H1 (cell line): ENCODE measurements at regions not wholly inside any gene's neighbourhood (a gene's known extent, or its start where the extent isn't known, plus 50 kb on each side); places are given as distances from the start of the nearest gene placed in this dataset.

Experiments
- CTCF ChIA-PET: fragments of 300-600 bp; sonication (Branson Sonifier 250); formaldehyde crosslinking; loops from one replicate; lab custom pipeline; 2021; ENCODE audit not compliant: partially characterized antibody; lab: Charles Lee
- POLR2A ChIA-PET: fragments of 300-600 bp; sonication (Branson Sonifier 250); formaldehyde crosslinking; loops from one replicate; lab custom pipeline; 2021; ENCODE audit warnings: inconsistent platforms; ENCODE audit not compliant: partially characterized antibody; lab: Charles Lee
- DNase-seq, 2 experiments: peaks; one replicate each; pipeline versions ENCODE4 v3.0.0 to v3.0.0-alpha.2; 2010 to 2022; ENCODE audit warnings: low spot score in 2 of 2, low read depth in 1 of 2, mixed read lengths in 1 of 2
- FAIRE-seq: peaks from 2 replicates; lab custom pipeline; 2011; peaks lifted over from hg19 to GRCh38; lab: Jason Lieb, UNC
- H2AFZ ChIP-seq: 2 replicates; pipeline ENCODE4 v1.8.1; 2012; ENCODE audit warnings: low read length, inconsistent platforms
- H2AK5ac ChIP-seq: 2 replicates; pipeline ENCODE4 v1.6.1; 2013; ENCODE audit warnings: low read depth, low read length
- H2BK120ac ChIP-seq: replicated peaks from 2 replicates; pipeline ENCODE3; 2013; ENCODE audit warnings: low read depth, low read length, inconsistent platforms
- H2BK12ac ChIP-seq: 2 replicates; pipeline ENCODE4 v1.6.1; 2013; ENCODE audit warnings: low read depth, low read length
- H2BK15ac ChIP-seq: 2 replicates; pipeline ENCODE4 v1.6.1; 2013; ENCODE audit warnings: low read length
- H2BK20ac ChIP-seq: 2 replicates; pipeline ENCODE4 v1.6.1; 2013; ENCODE audit warnings: low read length
- H2BK5ac ChIP-seq: 2 replicates; pipeline ENCODE4 v1.6.1; 2013; ENCODE audit warnings: low read depth, low read length
- H3K14ac ChIP-seq: 2 replicates; pipeline ENCODE4 v1.6.1; 2013; ENCODE audit warnings: inconsistent platforms; ENCODE audit not compliant: insufficient read length
- H3K18ac ChIP-seq: 2 replicates; pipeline ENCODE4 v1.6.1; 2013; ENCODE audit warnings: low read length; ENCODE audit errors: extremely low read depth
- H3K23ac ChIP-seq: 2 replicates; pipeline ENCODE4 v1.6.1; 2013; ENCODE audit warnings: inconsistent platforms; ENCODE audit not compliant: insufficient read length
- H3K23me2 ChIP-seq: 2 replicates; pipeline ENCODE4 v1.6.1; 2013; ENCODE audit warnings: low read depth, low read length
- H3K27ac ChIP-seq: 2 replicates; pipeline ENCODE4 v1.6.1; 2011; ENCODE audit warnings: low read depth, low read length, inconsistent platforms
- H3K27me3 ChIP-seq, 4 experiments: replicated peaks in 1 of 4; 1 replicate in 1 of 4; 2 replicates in 3 of 4; pipeline versions ENCODE4 v1.6.1 to v1.8.1; 2011 to 2013; ENCODE audit warnings: low read length in 3 of 4, mild to moderate bottlenecking in 3 of 4, inconsistent platforms in 2 of 4, mixed read lengths in 2 of 4, moderate library complexity in 1 of 4; ENCODE audit not compliant: control insufficient read depth in 3 of 4, insufficient read depth in 3 of 4; ENCODE audit errors: extremely low read depth in 1 of 4
- H3K36me3 ChIP-seq, 4 experiments: 2 replicates each; pipeline versions ENCODE4 v1.6.1 to v1.8.1; 2011 to 2013; ENCODE audit warnings: mild to moderate bottlenecking in 4 of 4, low read length in 3 of 4, moderate library complexity in 2 of 4, control low read depth in 1 of 4, inconsistent platforms in 1 of 4; ENCODE audit not compliant: insufficient read depth in 4 of 4, control insufficient read depth in 2 of 4
- H3K4ac ChIP-seq: replicated peaks from 2 replicates; pipeline ENCODE3; 2013; ENCODE audit warnings: low read length, low read depth, mixed read lengths, inconsistent platforms; ENCODE audit not compliant: insufficient read length
- H3K4me1 ChIP-seq, 4 experiments: replicated peaks in 1 of 4; 1 replicate in 1 of 4; 2 replicates in 3 of 4; pipeline versions ENCODE4 v1.6.1 to v1.8.1; 2011 to 2013; ENCODE audit warnings: low read length in 3 of 4, inconsistent platforms in 2 of 4, mixed read lengths in 1 of 4; ENCODE audit not compliant: insufficient read depth in 4 of 4, control insufficient read depth in 3 of 4
- H3K4me2 ChIP-seq, 2 experiments: 2 replicates each; pipeline versions ENCODE4 v1.6.1 to v1.8.1; 2011 to 2013; ENCODE audit warnings: low read depth in 2 of 2, low read length in 2 of 2, control low read depth in 1 of 2, inconsistent platforms in 1 of 2, mild to moderate bottlenecking in 1 of 2; ENCODE audit not compliant: insufficient read depth in 1 of 2
- H3K4me3 ChIP-seq, 4 experiments: fragments of 200-600, 300-600 bp in 1 of 4; sonication (generic), shearing (Covaris generic), sonication (Bioruptor Twin) in 1 of 4; 2 replicates each; pipeline versions ENCODE4 v1.5.1 to v1.8.1; 2011 to 2016; ENCODE audit warnings: low read length in 4 of 4, low read depth in 3 of 4, control low read depth in 2 of 4, inconsistent platforms in 2 of 4, mild to moderate bottlenecking in 2 of 4, mixed read lengths in 1 of 4, moderate library complexity in 1 of 4; ENCODE audit not compliant: insufficient read depth in 2 of 4; ENCODE audit errors: extremely low read depth in 1 of 4
- H3K56ac ChIP-seq: replicated peaks from 2 replicates; pipeline ENCODE3; 2013; ENCODE audit warnings: low read depth, mild to moderate bottlenecking, mixed read lengths, low read length, inconsistent platforms; ENCODE audit not compliant: insufficient read length
- H3K79me1 ChIP-seq: 2 replicates; pipeline ENCODE4 v1.6.1; 2013; ENCODE audit warnings: low read depth, low read length, control low read depth
- H3K79me2 ChIP-seq, 2 experiments: 2 replicates each; pipeline versions ENCODE4 v1.6.1 to v1.8.1; 2012 to 2013; ENCODE audit warnings: low read length in 2 of 2, mild to moderate bottlenecking in 2 of 2, inconsistent platforms in 1 of 2; ENCODE audit not compliant: insufficient read depth in 2 of 2, control insufficient read depth in 1 of 2
- H3K9ac ChIP-seq, 4 experiments: replicated peaks in 1 of 4; 1 replicate in 1 of 4; 2 replicates in 3 of 4; pipeline versions ENCODE4 v1.6.1 to v1.8.1; 2011 to 2013; ENCODE audit warnings: low read depth in 3 of 4, low read length in 3 of 4, control low read depth in 2 of 4, mild to moderate bottlenecking in 2 of 4, moderate library complexity in 2 of 4, inconsistent platforms in 1 of 4; ENCODE audit errors: extremely low read depth in 1 of 4
- H3K9me3 ChIP-seq, 2 experiments: 2 replicates each; pipeline versions ENCODE4 v1.6.1 to v1.8.1; 2012 to 2013; ENCODE audit warnings: mild to moderate bottlenecking in 2 of 2, moderate library complexity in 2 of 2, control low read depth in 1 of 2, inconsistent platforms in 1 of 2, low read depth in 1 of 2, low read length in 1 of 2, mixed read lengths in 1 of 2; ENCODE audit not compliant: insufficient read depth in 2 of 2
- H4K20me1 ChIP-seq, 2 experiments: replicated peaks in 1 of 2; 2 replicates each; pipeline versions ENCODE3 to v1.8.1; 2011 to 2013; ENCODE audit warnings: inconsistent platforms in 2 of 2, low read length in 2 of 2, mild to moderate bottlenecking in 1 of 2; ENCODE audit not compliant: insufficient read depth in 2 of 2, control insufficient read depth in 1 of 2
- H4K5ac ChIP-seq: 2 replicates; pipeline ENCODE4 v1.6.1; 2013; ENCODE audit warnings: low read length, low read depth, mixed read lengths, inconsistent platforms; ENCODE audit not compliant: insufficient read length
- H4K8ac ChIP-seq: 2 replicates; pipeline ENCODE4 v1.8.0; 2013; ENCODE audit warnings: mild to moderate bottlenecking, moderate library complexity, low read length, inconsistent platforms; ENCODE audit not compliant: insufficient read depth; ENCODE audit errors: extremely low read depth
- H4K91ac ChIP-seq: replicated peaks from 2 replicates; pipeline ENCODE3; 2013; ENCODE audit warnings: low read length, mixed read lengths, inconsistent platforms; ENCODE audit not compliant: insufficient read length
- BACH1 ChIP-seq: IDR thresholded peaks from 2 replicates; pipeline ENCODE4 v1.6.1; 2012; ENCODE audit warnings: low read length, improper control_type of control experiment
- POU5F1 ChIP-seq: IDR thresholded peaks from 2 replicates; pipeline ENCODE4 v1.6.1; 2011; ENCODE audit warnings: low read depth, mild to moderate bottlenecking, low read length, moderate library complexity
- SUZ12 ChIP-seq: fragments of 200-600 bp; sonication (generic); IDR thresholded peaks from 2 replicates; pipeline ENCODE4 v1.6.1; 2012; ENCODE audit warnings: mild to moderate bottlenecking, inconsistent platforms, low read length, moderate library complexity, mixed read lengths
- YY1 ChIP-seq: IDR thresholded peaks from 2 replicates; pipeline ENCODE4 v1.6.1; 2011; ENCODE audit warnings: low read depth, mild to moderate bottlenecking, low read length
- WGBS, 2 experiments: shearing (Covaris generic) in 1 of 2; methylation state at CpG; one replicate each; pipeline versions ENCODE4 v1.1.6 to v1.1.7; 2013 to 2015; ENCODE audit warnings: low lambda C conversion rate in 2 of 2, mixed read lengths in 2 of 2, inconsistent platforms in 1 of 2, low coverage in 1 of 2, missing lambda C conversion rate in 1 of 2; ENCODE audit not compliant: insufficient replicate concordance in 2 of 2, insufficient coverage in 1 of 2, insufficient read length in 1 of 2; ENCODE audit errors: extremely low coverage in 1 of 2, missing lambda C conversion rate in 1 of 2; 5-methylcytosine and 5-hydroxymethylcytosine counted together

DNA sequence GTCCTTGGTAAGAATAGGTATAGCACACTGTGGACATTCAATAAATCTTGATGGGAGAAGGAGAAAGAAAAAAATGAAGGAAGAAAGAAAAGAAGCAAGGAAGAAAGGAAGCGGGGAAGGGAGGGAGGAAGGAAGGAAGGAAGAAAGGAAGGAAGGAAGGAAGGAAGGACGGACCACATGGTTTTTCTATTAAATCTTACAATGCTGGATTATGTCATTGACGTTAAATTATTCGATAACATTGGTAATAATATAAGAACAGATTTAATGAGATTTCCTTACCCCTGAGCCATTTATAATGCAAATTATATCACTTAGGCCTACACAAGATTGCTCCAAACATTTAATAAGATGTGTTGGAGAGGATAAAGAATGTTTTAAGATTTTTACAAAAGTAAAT, 124.9 kb upstream of the SYT1 start:
- Histone ChIP-seq H3K14ac (no peak overlapping the region), H3K79me2 (no peaks in the 10 kb centered on the region), H4K20me1 (no peaks in the 10 kb centered on the region), H3K4me1 (no peaks in the 10 kb centered on the region), H3K18ac (no peak overlapping the region), H3K9ac (no peak overlapping the region), H3K9me3 (no peaks in the 10 kb centered on the region), H4K5ac (no peak overlapping the region), H2AK5ac (no peak overlapping the region), H3K36me3 (no peaks in the 10 kb centered on the region), H3K56ac (no peak overlapping the region), H3K23ac (no peak overlapping the region), H3K4me2 (no peak overlapping the region), H4K8ac (no peak overlapping the region), H2AFZ (no peak overlapping the region), H2BK120ac (no peak overlapping the region), H4K91ac (no peak overlapping the region), H2BK5ac (no peak overlapping the region), H2BK12ac (no peak overlapping the region), H3K27ac (no peak overlapping the region), H2BK15ac (no peak overlapping the region), H3K79me1 (no peaks in the 10 kb centered on the region), H3K4me3 (no peak overlapping the region), H3K4ac (no peak overlapping the region), H2BK20ac (no peak overlapping the region), H3K23me2 (no peaks in the 10 kb centered on the region), H3K27me3 (no peaks in the 10 kb centered on the region)
- FAIRE-seq = no peak
- 90% methylated on average over 4 of the region's 4 CpGs; no CpG with 5 or more reads in 1 of the 2 experiments for WGBS, 2 experiments
- TF ChIP-seq BACH1 (no peak), SUZ12 (no peak), YY1 (no peak), POU5F1 (no peak)
- CTCF ChIA-PET = interaction anchor here (0.7 kb wide), 1 partner anchor 9 kb away, joined by 3 read pairs; no protein-coding TSS in a partner anchor
- POLR2A ChIA-PET = no interaction called here
- no peak for DNase-seq
